Adrenal gland (tissue), 9 donors: ENCODE measurements at regions not wholly inside any gene's neighbourhood (a gene's known extent, or its start where the extent isn't known, plus 50 kb on each side); places are given as distances from the start of the nearest gene placed in this dataset.

Experiments
- DNase-seq, 7 donors: peaks; one replicate each; pipeline ENCODE4 v3.0.0-alpha.2; 2019 to 2020
- H3K27ac ChIP-seq, 5 donors: fragments of 200-600 bp; sonication (generic) in 4 of 5; 1 replicate in 3 of 5; 2 replicates in 2 of 5; pipeline versions ENCODE4 v1.5.1 to v1.8.0; 2016 to 2020; ENCODE audit warnings: mild to moderate bottlenecking in 1 of 5
- H3K27me3 ChIP-seq: fragments of 200-600 bp; 2 replicates; pipeline ENCODE4 v1.8.0; 2021
- H3K36me3 ChIP-seq, 2 donors: fragments of 200-600 bp; replicated peaks in 1 of 2; 1 replicate in 1 of 2; 2 replicates in 1 of 2; pipeline versions ENCODE4 v1.5.1 to v1.8.0; 2018 to 2022
- H3K4me1 ChIP-seq, 2 donors: fragments of 200-600 bp; replicated peaks in 1 of 2; 1 replicate in 1 of 2; 2 replicates in 1 of 2; pipeline versions ENCODE4 v1.5.1 to v1.8.0; 2018 to 2021
- H3K4me3 ChIP-seq, 4 donors: fragments of 200-600 bp; sonication (generic) in 3 of 4; one replicate each; pipeline ENCODE4 v1.5.1; 2016 to 2018
- H3K9me3 ChIP-seq, 3 donors: fragments of 200-600 bp; sonication (generic) in 1 of 3; replicated peaks in 1 of 3; 1 replicate in 2 of 3; 2 replicates in 1 of 3; pipeline versions ENCODE4 v1.5.1 to v1.8.0; 2016 to 2021
- POLR2A ChIP-seq, 2 donors: fragments of 450-650 bp; IDR thresholded peaks; one replicate each; pipeline ENCODE4 v1.6.1; 2017; ENCODE audit warnings: antibody characterized with exemption in 2 of 2, mild to moderate bottlenecking in 2 of 2, moderate library complexity in 1 of 2
- WGBS, 4 donors: extraction: QIAGEN DNeasy Blood & Tissue Kit in 2 of 4; methylation state at CpG; one replicate each; pipeline versions ENCODE4 v1.1.5 to v1.1.7; 2013 to 2017; 5-methylcytosine and 5-hydroxymethylcytosine counted together
- intact Hi-C, 2 donors: fragments of 100-400 bp; cut with DNase I; formaldehyde crosslinking; loops; one replicate each; pipeline versions ENCODE4 v1.14.1 to v1.15.0; 2022 to 2023
- TF ChIP-seq, protein P1 (sequence below), 6 experiments: fragments of 450-650 bp in 4 of 6; fragments of 200-600 bp in 2 of 6; sonication (generic) in 1 of 6; IDR thresholded peaks; 1 replicate in 5 of 6; 2 replicates in 1 of 6; pipeline versions ENCODE4 v1.5.1 to v1.8.0; 2016 to 2021; ENCODE audit warnings: antibody characterized with exemption in 6 of 6, mild to moderate bottlenecking in 2 of 6, moderate library complexity in 1 of 6
- donor health status: healthy with polysubstance abuse.
- donor health status: Bipolar disorder and iron deficiency.
- donor health status: DM: yes; HTN: yes; CAD: no.
- donor health status: DM: no; HTN: no; CAD: no.
- donor health status: DM: no; HTN: no; CAD: no.

DNA sequence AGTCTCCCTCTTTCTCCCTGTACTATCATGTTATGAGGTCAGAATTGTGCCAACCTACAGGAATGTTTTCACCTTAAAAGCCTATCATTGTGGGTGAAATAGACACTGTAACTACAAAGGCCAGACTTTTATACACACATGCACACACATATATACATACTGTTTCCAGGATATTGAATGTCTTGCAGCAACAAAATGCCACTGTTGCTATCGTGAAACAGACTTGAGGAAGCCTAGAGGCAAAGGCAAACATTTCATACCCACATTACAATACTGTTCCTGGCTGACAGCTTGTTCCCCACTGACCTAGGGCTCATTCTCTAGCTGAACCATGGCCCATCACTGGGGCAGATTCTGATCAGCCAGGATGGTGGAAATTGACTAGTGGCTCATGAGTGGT lies 125.1 kb upstream of the DUSP10 start:
- 50 to 94% (median 73%) methylated on average over 1 of the region's 1 CpG for WGBS, 4 donors
- H3K9me3 ChIP-seq, result no peaks in the 10 kb centered on the region
- no peak overlapping the region for H3K27ac ChIP-seq
- H3K36me3 ChIP-seq, result no peaks in the 10 kb centered on the region
- H3K27me3 ChIP-seq, result no peaks in the 10 kb centered on the region
- TF ChIP-seq POLR2A (IDR thresholded peaks at IDR 0.05), result no peak
- TF ChIP-seq, protein P1, sequence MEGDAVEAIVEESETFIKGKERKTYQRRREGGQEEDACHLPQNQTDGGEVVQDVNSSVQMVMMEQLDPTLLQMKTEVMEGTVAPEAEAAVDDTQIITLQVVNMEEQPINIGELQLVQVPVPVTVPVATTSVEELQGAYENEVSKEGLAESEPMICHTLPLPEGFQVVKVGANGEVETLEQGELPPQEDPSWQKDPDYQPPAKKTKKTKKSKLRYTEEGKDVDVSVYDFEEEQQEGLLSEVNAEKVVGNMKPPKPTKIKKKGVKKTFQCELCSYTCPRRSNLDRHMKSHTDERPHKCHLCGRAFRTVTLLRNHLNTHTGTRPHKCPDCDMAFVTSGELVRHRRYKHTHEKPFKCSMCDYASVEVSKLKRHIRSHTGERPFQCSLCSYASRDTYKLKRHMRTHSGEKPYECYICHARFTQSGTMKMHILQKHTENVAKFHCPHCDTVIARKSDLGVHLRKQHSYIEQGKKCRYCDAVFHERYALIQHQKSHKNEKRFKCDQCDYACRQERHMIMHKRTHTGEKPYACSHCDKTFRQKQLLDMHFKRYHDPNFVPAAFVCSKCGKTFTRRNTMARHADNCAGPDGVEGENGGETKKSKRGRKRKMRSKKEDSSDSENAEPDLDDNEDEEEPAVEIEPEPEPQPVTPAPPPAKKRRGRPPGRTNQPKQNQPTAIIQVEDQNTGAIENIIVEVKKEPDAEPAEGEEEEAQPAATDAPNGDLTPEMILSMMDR (IDR thresholded peaks at IDR 0.05), result no peak
- H3K4me1 ChIP-seq, result no peaks in the 10 kb centered on the region
- DNase-seq, result no peak
- no peak overlapping the region for H3K4me3 ChIP-seq
- intact Hi-C loops, result no loop called here

DNA sequence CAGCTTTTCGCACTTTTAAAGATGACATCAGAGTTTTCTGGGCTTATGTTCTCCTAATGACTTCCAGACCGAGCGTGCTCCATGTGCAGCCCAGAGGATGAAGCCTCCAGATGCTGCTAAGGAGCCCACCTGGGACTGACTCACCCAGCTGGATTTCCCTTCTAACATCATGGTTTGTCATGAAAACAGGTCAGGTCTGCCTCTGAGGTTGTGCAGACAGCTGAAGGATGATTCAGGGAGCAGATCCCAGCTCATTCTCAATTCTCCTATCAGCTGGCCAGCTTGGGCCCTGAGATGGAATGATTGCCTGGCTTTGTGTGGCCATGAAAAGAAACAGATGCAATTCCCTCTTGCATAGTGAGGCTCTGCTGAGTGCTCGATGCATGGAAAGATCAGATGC lies 123.9 kb upstream of the DUSP10 start:
- H3K9me3 ChIP-seq, result no peaks in the 10 kb centered on the region
- 86 to 94% (median 89%) methylated on average over 3 to 4 of the region's 4 CpGs for WGBS, 4 donors
- intact Hi-C loops, result no loop called here
- no peaks in the 10 kb centered on the region for H3K27me3 ChIP-seq
- H3K36me3 ChIP-seq, result no peaks in the 10 kb centered on the region
- no peak overlapping the region for H3K27ac ChIP-seq
- no peak overlapping the region for H3K4me3 ChIP-seq
- no peaks in the 10 kb centered on the region for H3K4me1 ChIP-seq
- TF ChIP-seq, protein P1 (IDR thresholded peaks at IDR 0.05), result no peak
- TF ChIP-seq POLR2A (IDR thresholded peaks at IDR 0.05), result no peak
- no peak for DNase-seq

GRCh38 chr1:221863635-221864034 lies 121.7 kb upstream of the DUSP10 start:
- Histone ChIP-seq H3K36me3 (no peaks in the 10 kb centered on the region), H3K27ac (no peak overlapping the region), H3K9me3 (no peaks in the 10 kb centered on the region), H3K4me3 (no peak overlapping the region), H3K27me3 (no peaks in the 10 kb centered on the region), H3K4me1 (no peaks in the 10 kb centered on the region)
- 71 to 91% (median 87%) methylated on average over 3 of the region's 3 CpGs for WGBS, 4 donors
- TF ChIP-seq, protein P1 (IDR thresholded peaks at IDR 0.05), result no peak
- TF ChIP-seq POLR2A (IDR thresholded peaks at IDR 0.05), result no peak
- intact Hi-C loops, result no loop called here
- no peak for DNase-seq

DNA sequence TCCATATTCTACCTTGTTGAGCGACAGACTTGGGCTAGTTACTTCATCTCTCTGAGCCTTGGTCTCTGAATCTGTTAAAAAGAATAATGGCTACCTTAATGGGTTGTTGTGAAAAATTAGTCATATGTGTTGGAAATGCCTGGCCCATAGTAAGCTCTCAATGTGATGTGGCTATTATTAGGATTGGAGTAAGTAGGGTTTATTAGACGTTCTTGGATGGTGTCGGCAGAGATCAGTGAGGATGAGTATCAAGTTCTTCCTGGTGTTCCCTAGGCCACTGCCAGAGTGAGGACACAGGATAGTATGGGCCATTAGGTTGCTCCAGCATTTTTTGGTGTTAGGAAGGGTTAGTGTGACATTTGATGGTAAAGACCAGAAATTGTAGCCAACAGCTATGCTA lies 121.1 kb upstream of the DUSP10 start:
- intact Hi-C loops, result no loop called here
- Histone ChIP-seq H3K4me1 (no peaks in the 10 kb centered on the region), H3K36me3 (no peaks in the 10 kb centered on the region), H3K9me3 (no peaks in the 10 kb centered on the region), H3K27ac (no peak overlapping the region), H3K4me3 (no peak overlapping the region), H3K27me3 (no peaks in the 10 kb centered on the region)
- no peak for DNase-seq
- 91 to 97% (median 93%) methylated on average over 3 of the region's 3 CpGs for WGBS, 4 donors
- no peak for TF ChIP-seq POLR2A (IDR thresholded peaks at IDR 0.05)
- TF ChIP-seq, protein P1 (IDR thresholded peaks at IDR 0.05), result no peak
